IPS-20b (cell line): ENCODE measurements at regions not wholly inside any gene's neighbourhood (a gene's known extent, or its start where the extent isn't known, plus 50 kb on each side); places are given as distances from the start of the nearest gene placed in this dataset.

Experiments used
- H3K27ac ChIP-seq: one replicate; pipeline ENCODE4 v1.5.1; 2013; ENCODE audit warnings: low read length
- H3K27me3 ChIP-seq: 2 replicates; pipeline ENCODE4 v1.6.1; 2013; ENCODE audit warnings: mild to moderate bottlenecking, low read length, inconsistent platforms; ENCODE audit not compliant: insufficient read depth
- H3K36me3 ChIP-seq: 2 replicates; pipeline ENCODE4 v1.6.1; 2013; ENCODE audit warnings: low read depth, mild to moderate bottlenecking, inconsistent platforms, low read length, moderate library complexity; ENCODE audit not compliant: insufficient read depth
- H3K4me1 ChIP-seq: 2 replicates; pipeline ENCODE4 v1.6.1; 2013; ENCODE audit warnings: mild to moderate bottlenecking, control low read depth, inconsistent platforms, low read length, moderate library complexity; ENCODE audit not compliant: insufficient read depth
- H3K4me3 ChIP-seq: 2 replicates; pipeline ENCODE4 v1.5.1; 2013; ENCODE audit warnings: mild to moderate bottlenecking, low read length, inconsistent platforms
- H3K9ac ChIP-seq: 2 replicates; pipeline ENCODE4 v1.6.1; 2013; ENCODE audit warnings: low read depth, mild to moderate bottlenecking, inconsistent platforms, low read length, moderate library complexity
- H3K9me3 ChIP-seq: 2 replicates; pipeline ENCODE4 v1.6.1; 2013; ENCODE audit warnings: mild to moderate bottlenecking, low read depth, low read length, inconsistent platforms; ENCODE audit not compliant: insufficient read depth

- Histone ChIP-seq H3K9me3 (no peaks in the 10 kb centered on the region), H3K9ac (no peak overlapping the region), H3K4me3 (no peak overlapping the region), H3K4me1 (peaks cover 3% of the 10 kb centered on the region; the same call in 1 of the 2 replicates), H3K36me3 (no peaks in the 10 kb centered on the region), H3K27ac (no peak overlapping the region), H3K27me3 (no peaks in the 10 kb centered on the region)
These were observed 167.9 kb upstream of the PAPPA start for GRCh38 chr9:115985657-115986056.

DNA sequence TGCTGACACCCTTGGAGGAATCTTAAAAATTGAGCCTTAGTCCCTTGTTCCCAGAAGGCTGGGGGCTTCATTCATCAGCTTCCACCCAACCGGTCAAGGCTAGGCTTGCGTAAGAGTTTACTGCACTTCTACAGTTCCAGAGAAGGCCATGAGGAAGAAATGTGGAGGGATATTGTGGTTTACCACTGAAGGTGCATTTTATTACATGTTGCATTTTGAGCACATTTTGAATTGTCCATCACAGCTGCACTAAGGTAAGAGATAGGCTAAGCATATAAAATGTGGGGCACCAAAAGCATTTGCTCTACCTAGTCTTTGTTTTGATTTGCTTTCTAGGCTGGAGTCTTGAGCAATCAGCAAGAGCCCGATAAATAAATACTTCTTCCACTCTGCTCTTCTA lies 167.1 kb upstream of the PAPPA start:
- Histone ChIP-seq H3K9me3 (no peaks in the 10 kb centered on the region), H3K27ac (no peak overlapping the region), H3K4me1 (no peaks in the 10 kb centered on the region), H3K9ac (no peak overlapping the region), H3K4me3 (no peak overlapping the region), H3K36me3 (no peaks in the 10 kb centered on the region), H3K27me3 (no peaks in the 10 kb centered on the region)

DNA sequence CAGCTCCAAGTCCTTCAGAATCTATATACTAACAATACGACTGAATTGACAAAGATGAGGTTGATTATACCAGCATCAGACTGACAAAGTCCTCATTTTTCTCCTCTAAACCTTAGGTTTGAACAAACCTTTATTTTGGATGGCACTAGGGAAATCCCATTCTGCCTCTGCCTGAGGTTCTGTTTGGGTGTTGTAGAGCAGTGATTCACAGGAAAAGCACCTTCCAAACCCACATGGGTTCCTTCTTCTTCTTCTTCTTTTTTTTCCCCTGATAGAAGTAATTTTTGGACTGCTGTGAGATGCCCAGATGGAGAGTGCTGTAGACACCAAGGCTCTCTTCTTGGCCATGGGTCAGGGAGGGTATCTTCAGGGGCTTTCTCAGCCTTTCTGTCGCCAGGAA lies 164.9 kb upstream of the PAPPA start:
- no peak overlapping the region for H3K27ac ChIP-seq

DNA sequence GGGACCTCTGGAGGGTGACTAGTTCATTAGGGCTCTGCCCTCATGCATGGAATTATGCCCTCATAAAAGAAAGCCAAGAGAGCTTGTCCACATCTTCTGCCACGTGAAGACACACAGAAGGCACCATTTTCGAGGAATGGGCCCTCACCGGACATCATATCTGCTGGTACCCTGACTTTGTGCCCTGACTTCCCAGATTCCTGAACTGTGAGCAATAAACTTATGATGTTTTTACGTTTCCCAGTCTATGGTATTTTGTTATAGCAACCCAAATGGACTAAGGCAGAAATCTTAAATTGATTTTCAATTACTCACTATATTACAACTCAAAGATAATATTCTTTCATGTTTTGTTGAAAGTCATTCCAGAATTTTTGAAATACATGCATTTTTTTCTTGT lies 163.8 kb upstream of the PAPPA start:
- Histone ChIP-seq H3K27ac (no peak overlapping the region), H3K4me3 (no peak overlapping the region), H3K36me3 (no peaks in the 10 kb centered on the region), H3K4me1 (no peaks in the 10 kb centered on the region), H3K9ac (no peak overlapping the region), H3K9me3 (no peaks in the 10 kb centered on the region), H3K27me3 (no peaks in the 10 kb centered on the region)

More for the DNA sequence above, 164.9 kb upstream of the PAPPA start:
- no peaks in the 10 kb centered on the region for H3K9me3 ChIP-seq
- H3K36me3 ChIP-seq: no peaks in the 10 kb centered on the region
- no peaks in the 10 kb centered on the region for H3K27me3 ChIP-seq
- no peak overlapping the region for H3K9ac ChIP-seq
- no peak overlapping the region for H3K4me3 ChIP-seq
- no peaks in the 10 kb centered on the region for H3K4me1 ChIP-seq

GRCh38 chr9:115992834-115993233 lies 160.8 kb upstream of the PAPPA start:
- Histone ChIP-seq H3K9me3 (no peaks in the 10 kb centered on the region), H3K27me3 (no peaks in the 10 kb centered on the region), H3K4me1 (no peaks in the 10 kb centered on the region), H3K9ac (no peak overlapping the region), H3K27ac (no peak overlapping the region), H3K4me3 (no peak overlapping the region), H3K36me3 (no peaks in the 10 kb centered on the region)

GRCh38 chr9:115997923-115998322 lies 155.7 kb upstream of the PAPPA start:
- no peak overlapping the region for H3K4me3 ChIP-seq
- no peak overlapping the region for H3K9ac ChIP-seq
- H3K27ac ChIP-seq: no peak overlapping the region
- no peaks in the 10 kb centered on the region for H3K9me3 ChIP-seq
- H3K36me3 ChIP-seq: no peaks in the 10 kb centered on the region
- no peaks in the 10 kb centered on the region for H3K27me3 ChIP-seq
- no peaks in the 10 kb centered on the region for H3K4me1 ChIP-seq

DNA sequence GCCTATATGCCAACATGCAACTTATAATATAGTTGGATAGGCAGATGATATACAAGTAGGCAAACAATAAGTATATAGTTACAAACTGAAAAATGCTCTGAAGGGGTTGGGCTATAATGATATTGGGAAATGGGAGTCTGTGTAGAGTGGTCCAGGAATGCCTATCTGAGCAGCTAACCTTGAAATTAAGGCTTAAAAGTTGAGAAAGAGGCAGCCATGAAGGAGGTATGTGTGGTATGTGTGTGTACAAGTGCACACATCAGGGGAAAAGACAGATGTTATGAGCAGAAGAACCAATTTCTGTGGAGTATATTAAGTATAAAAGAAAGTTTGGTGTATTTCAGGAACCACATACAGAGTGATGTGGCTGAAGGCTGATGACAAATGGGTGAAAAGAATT lies 154.9 kb upstream of the PAPPA start:
- Histone ChIP-seq H3K9ac (no peak overlapping the region), H3K9me3 (no peaks in the 10 kb centered on the region), H3K36me3 (no peaks in the 10 kb centered on the region), H3K4me3 (no peak overlapping the region), H3K4me1 (no peaks in the 10 kb centered on the region), H3K27me3 (no peaks in the 10 kb centered on the region), H3K27ac (no peak overlapping the region)

GRCh38 chr9:115999498-115999897 lies 154.1 kb upstream of the PAPPA start:
- Histone ChIP-seq H3K27me3 (no peaks in the 10 kb centered on the region), H3K4me3 (no peak overlapping the region), H3K9me3 (no peaks in the 10 kb centered on the region), H3K27ac (no peak overlapping the region), H3K36me3 (no peaks in the 10 kb centered on the region), H3K4me1 (no peaks in the 10 kb centered on the region), H3K9ac (no peak overlapping the region)

DNA sequence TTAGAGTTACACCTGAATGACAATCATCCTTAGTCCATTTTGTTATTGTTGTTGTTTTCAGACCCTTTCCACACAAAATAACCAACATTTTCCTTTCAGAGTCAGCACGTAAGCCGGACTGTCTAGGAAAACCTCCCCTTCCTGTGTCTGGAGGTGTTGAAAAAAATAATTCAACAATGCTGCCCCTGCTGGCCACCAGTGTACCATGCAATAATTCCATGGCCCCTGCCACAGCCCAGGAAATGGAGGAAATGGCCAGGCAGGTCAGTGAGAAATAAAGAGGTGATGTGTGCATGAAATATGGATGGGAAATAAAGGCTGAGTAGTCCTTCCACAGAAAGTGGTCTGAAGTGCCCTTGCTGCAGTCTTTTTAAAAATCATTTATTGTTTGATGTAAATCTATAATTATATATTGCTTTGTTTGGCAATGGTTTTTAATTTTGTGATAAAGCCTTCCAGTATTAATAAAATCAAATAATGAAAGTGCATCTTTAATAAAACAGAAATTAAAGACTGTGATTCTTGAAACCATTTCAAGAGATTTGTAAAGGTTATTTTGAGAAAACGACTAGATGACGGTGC lies 152.8 kb upstream of the PAPPA start:
- Histone ChIP-seq H3K9me3 (no peaks in the 10 kb centered on the region), H3K27me3 (no peaks in the 10 kb centered on the region), H3K4me1 (no peaks in the 10 kb centered on the region), H3K9ac (no peak overlapping the region), H3K27ac (no peak overlapping the region), H3K4me3 (no peak overlapping the region), H3K36me3 (no peaks in the 10 kb centered on the region)

DNA sequence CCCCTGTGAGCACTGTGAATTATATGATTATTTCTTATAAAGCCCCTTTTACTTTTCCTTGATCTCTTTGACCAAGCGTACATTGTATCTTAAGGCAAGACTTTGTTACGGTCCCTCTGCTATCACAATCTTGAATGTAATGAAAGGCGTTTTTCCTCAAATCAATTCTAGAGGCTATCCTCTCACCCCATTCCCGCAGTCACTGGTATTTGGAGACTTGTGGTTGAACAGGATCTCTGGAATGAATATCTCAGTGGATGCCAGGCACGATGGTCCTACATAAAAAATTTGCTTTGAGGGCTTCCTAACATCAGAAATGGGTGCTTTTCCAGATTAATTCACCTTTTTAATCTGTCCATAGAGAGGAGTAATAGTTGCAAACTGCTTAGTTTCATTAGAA lies 151.4 kb upstream of the PAPPA start:
- H3K4me3 ChIP-seq: no peak overlapping the region
- H3K36me3 ChIP-seq: no peaks in the 10 kb centered on the region
- no peak overlapping the region for H3K9ac ChIP-seq
- no peaks in the 10 kb centered on the region for H3K9me3 ChIP-seq
- no peaks in the 10 kb centered on the region for H3K27me3 ChIP-seq
- H3K27ac ChIP-seq: no peak overlapping the region
- no peaks in the 10 kb centered on the region for H3K4me1 ChIP-seq

DNA sequence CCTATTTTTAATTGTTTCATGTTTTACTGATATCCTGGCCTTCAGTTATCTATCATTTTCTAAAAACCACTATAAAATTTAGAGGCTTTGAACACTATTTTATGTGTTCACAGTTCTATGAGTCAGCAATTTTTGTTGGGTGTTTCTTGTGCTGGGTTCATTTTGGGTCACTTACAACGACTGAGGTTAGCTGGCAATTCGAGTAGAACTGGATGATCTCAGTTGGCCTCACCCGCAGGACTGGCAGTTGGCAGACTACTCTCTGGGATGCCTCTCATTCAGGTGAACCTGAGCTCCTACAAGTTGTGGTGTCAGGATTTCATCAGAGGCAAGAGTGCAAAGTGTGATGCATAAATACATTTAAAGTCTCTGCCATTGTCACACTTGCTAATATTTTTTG lies 151.0 kb upstream of the PAPPA start:
- H3K36me3 ChIP-seq: no peaks in the 10 kb centered on the region
- no peaks in the 10 kb centered on the region for H3K27me3 ChIP-seq
- no peak overlapping the region for H3K4me3 ChIP-seq
- H3K9ac ChIP-seq: no peak overlapping the region
- H3K4me1 ChIP-seq: no peaks in the 10 kb centered on the region
- no peak overlapping the region for H3K27ac ChIP-seq
- no peaks in the 10 kb centered on the region for H3K9me3 ChIP-seq

- Histone ChIP-seq H3K27me3 (no peaks in the 10 kb centered on the region), H3K4me1 (no peaks in the 10 kb centered on the region), H3K27ac (no peak overlapping the region), H3K9ac (no peak overlapping the region), H3K36me3 (no peaks in the 10 kb centered on the region), H3K4me3 (no peak overlapping the region), H3K9me3 (no peaks in the 10 kb centered on the region)
These were observed 150.2 kb upstream of the PAPPA start for GRCh38 chr9:116003397-116003796.

- H3K9ac ChIP-seq: no peak overlapping the region
- H3K9me3 ChIP-seq: no peaks in the 10 kb centered on the region
- H3K4me3 ChIP-seq: no peak overlapping the region
- H3K27ac ChIP-seq: no peak overlapping the region
- H3K4me1 ChIP-seq: no peaks in the 10 kb centered on the region
- no peaks in the 10 kb centered on the region for H3K36me3 ChIP-seq
- no peaks in the 10 kb centered on the region for H3K27me3 ChIP-seq
These were observed 148.4 kb upstream of the PAPPA start for GRCh38 chr9:116005205-116005604.
